ENCODE measurements at regions not wholly inside any gene's neighbourhood (a gene's known extent, or its start where the extent isn't known, plus 50 kb on each side); places are given as distances from the start of the nearest gene placed in this dataset.

DNA sequence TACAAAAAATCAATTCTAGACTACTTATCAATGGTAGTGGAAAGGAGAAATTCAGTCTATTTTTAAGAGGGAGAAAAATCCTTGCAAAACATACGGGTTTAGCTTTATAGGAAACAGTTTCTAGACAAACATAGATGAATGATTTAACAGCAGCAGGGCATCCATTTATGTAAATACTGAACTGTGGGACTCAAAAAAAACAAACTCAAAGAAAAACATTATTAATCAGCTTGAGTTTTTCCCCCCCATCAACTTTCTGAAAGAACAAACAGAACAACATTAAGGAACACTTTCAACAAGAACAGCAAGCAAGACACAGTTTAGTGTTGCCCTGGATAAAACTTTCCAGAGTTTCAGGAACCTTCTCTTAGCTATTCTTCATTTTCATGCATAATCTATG is 147.3 kb upstream of the KCNK2 start:
- no peak for DNase-seq

DNA sequence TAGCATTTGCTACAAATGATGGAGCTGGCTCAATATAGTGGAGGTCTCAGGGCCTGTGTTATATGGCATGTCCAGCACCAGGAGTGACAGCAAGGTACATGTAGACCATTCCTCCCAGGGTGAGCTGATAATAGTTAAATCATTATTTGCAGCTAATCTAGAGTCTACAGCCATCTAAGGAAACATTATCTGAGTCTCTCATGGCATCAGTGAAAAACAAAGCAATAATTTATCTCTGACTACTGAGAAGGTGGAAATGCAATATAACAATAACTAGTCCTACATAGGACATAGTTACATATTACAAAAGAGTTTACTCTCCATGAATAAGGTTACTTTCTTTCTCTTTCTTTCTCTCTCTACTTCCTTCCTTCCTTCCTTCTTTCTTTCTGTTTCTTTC is 143.4 kb upstream of the KCNK2 start:
- DNase-seq: no peak

DNA sequence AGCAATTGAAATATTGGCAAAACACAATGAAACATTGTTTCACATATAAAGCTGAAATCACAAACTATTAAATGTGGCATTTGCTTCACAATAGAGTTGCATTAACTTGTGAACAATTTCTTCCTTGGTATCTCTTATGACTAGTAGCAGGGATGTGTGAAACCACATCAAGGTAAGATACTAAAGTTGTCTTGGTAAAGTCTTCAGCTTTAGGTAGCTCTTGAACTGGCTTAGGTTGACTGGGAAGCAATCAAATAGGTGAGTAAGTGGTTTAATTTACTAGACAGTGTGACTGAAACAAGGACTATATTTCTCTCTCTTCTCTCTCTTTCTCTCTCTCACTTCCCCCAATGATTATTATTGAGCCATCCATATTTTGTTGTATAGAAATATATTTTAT is 141.5 kb upstream of the KCNK2 start:
- DNase-seq: no peak

DNA sequence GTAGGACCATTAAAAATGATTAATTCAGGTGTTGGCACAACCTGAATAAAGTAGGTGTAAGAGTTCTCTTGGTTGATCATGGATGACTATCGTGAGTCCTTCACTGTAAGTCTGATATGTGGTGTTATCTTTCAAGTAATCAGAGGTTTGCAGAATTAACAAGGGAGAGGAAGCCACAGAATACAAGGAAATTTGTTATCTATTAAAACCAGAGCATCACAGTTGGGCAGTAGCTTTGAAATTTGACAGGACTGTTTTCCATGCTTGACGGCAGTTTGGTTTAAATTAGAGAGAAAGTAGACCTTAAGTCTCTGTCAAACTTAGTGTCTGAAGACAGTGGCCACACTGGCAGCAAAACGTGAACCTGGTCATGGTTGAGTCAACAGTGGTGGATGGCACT is 139.5 kb upstream of the KCNK2 start:
- no peak for DNase-seq

DNA sequence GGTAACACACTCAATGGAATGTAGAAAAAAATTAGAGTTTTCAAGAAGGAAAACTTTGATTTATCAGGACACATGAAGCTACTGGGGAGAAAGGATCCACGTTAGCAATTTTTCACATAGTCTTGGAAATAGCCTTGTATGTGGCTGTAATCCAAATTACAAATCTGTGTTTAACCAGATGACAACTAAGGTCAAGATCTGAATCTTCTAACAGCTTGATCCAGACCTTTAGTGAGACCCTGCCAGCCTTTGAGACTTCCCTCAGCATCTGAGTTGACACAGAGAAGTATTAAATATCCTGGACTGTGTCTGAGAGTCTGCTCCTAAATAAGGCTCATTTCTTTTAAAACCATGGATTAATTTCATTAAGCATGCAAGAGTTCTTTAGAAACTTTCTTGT is 135.9 kb upstream of the KCNK2 start:
- no peak for DNase-seq

DNA sequence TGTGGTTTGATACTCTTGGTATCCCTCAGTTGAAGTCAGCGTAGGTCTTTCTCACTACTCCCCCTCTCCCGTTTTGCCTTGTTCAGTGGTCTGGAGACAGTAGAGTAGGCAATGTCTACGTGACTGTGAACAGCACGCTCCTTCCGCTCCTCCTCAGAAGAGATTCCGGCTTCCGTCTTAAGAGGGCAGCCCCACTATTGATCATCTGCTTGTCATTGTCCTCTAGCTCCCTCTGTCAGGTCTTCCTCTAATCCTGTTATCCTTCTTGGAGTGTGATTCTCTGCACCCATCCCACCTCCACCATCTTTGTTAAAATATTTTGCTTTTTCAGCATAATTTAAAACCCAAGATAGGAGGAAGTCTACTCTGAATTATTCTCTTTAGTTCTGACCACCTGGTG is 129.9 kb upstream of the KCNK2 start:
- DNase-seq: no peak

DNA sequence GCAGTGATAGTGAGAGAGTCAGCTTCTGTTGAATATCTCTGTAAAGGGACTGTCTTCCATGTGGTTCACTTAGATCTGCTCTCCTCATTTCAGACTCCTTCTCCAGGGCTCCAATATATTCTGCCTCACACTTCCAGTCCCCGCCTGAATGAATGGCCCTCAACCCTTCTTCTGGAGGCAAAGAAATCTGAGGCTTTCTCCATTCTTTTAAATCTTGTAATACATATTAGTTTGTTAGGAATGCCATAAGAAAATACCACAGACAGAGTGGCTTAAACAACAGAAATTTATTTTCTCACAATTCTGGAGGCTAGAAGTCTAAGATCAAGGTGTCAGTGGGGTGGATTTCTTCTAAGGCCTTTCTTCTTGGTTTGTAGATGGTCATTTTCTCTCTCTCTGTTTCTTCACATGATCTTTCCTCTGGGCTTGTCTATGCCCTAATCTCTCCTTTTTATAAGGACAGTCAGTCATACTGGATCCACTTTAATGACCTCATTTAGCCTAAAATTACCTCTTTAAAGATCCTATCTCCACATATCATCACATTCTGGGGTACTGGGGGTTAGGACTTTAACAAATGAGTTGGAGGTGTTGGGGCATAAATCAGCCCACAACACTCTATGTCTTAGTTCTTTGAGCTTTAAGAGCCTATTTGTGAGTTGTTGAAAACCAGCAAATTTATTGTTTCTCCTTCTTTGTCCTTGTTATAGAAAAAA is 128.5 kb upstream of the KCNK2 start:
- no peak for DNase-seq

DNA sequence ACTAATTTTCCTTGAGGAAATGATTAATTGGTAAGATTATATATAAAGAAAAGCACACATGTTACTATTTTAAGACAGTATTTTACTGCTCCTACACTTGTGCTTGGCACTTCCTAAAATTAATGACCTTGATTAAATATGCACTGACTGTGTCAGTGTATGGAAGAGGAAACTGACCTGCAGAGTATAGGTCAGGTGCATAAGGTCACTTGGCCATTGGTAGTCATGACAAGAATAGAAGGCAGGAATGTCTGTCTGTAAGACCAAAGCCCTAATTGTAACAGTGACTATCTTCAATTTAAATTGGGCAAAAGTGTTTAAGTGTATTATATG is 128.0 kb upstream of the KCNK2 start:
- no peak for DNase-seq

DNA sequence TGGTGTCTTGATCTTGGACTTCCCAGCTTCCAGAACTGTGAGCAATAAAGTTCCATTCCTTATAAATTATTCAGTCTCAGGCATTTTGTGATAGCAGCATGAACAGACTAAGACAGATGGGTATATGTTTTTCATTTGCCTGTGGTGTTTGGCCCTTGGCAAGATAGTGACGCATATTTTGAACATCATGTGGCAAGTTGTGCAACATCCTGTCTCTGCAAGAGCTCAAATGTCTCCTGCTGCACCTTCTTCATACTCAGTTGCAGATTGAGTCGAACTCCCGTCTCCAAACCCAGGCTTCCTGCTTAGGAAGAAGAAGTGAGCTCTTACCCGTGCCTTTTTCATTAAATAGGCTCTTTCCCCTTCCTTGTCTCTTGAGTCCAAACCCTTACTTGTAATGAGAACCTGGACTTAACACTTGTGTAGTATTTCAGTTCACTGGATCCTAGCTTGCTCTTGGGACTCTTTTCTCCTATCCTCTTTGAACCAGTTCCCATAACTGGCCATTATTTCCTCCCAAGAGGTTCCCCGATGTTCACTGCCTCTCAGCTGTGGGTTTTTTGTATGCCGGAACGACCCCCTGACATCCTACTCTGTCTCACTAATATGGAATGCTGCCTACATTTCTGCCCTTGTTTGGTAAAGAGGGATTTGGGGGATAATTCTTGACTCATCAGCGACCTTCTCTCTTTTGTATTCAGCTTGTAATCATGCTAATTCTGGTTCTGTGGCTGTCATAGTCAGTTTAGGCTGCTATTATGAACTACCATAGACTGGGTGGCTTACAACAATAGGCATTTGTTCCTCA is 125.0 kb upstream of the KCNK2 start:
- no peak for DNase-seq

DNA sequence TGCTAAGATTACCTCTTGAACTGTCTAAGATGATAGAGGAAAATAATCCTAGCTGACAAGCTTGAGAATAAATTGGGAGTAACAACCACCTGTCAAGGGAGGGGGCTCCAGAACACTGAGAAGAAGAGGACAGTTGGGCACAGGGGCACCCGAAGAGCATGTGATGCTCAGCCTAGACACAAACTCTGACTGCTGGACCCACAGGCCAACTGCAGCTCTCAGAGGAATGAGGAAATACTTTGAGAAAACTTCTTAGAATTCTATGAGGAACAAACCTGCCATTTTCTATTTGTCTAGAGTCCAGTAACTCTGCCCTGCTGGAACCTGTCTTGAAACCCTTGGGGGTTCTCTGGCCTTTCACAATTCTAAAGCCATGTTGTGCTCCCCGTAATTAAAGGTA is 124.1 kb upstream of the KCNK2 start:
- DNase-seq: no peak

DNA sequence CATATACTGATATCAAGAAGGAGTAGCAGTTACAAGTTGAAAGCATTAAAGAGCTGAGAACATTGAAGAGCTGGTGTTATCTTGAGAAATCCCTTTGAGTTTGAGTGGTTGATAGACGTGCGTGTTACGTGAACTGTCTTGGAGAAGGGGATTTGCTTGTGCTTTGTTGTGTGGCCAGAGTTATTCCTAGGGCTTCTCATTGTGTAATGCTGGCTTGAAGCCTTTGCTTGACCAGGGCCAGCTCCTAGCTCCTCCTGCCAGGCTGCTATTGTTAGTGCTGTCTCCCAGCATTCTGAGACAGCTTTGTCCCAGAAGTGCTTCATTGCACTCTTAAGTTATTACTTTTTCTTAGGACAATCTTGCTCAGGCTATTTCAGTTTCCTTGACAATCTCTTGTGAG is 116.2 kb upstream of the KCNK2 start:
- DNase-seq: no peak

DNA sequence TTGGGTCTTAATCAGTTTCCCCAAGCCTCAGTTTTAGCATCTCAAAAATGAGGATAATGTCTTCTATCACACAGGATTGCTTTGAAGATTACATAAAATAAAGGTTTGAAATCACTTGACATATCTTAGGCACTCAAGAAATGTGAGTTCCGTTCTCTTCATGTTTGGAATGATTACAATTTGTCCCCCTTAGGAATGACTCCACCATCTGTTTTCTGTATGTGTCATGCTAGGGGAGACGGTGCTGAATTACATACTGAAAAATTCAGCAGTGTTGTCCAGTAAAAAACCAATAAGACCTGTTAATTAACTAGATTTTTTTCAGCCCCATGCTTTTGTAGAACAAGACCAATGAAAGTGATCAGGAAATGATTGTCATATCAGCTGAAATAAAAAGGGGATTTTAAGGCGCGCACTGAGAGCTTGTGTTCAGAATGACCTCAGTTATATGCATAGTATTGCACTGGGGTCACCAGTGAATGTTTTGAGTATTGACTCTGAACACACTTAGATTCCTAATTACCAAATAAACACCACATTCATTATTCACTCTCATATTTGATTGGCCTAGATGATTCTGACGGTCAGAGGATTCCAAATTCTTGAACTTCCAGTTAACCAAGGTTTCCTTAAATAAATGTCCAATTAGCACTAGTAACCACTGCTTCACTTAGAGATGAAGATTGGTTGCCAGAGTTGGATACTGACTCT is 114.5 kb upstream of the KCNK2 start:
- no peak for DNase-seq

DNA sequence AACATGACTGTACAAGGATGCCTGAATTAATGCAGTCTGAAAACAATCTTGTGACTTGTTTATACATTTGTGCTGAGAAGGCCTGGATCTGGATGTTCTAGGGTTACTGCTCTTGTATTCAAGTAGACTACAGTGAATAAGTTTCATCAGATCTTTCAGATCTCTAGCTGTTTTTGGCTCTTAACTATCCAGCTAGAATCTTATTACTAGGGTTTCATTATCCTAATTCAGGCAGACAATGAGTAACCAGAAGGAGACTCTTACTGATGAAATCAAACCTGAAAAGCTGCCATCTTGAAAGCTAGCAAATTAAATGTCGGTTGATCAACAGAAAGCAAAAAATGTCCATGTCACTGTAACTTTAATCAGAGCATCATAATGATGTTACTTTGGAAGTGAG is 112.5 kb upstream of the KCNK2 start:
- DNase-seq: no peak

DNA sequence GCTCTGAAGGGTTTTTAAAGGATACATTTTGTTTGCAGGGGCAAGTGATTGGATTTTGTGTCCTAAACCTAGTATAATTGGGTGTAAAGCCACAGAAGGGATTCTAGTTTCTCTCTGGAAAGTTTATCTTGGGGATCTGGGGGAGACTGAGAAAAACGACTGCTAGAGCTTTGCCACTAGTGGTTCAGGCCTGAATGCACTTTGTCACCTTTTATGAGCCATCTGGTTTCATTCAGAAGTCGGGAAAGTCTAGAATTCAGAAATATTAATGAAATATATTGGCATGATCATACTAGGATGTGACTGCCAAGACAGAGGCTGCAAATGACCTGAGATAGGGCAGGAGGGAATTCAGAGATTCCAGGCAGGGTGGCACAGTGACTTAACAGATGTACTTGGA is 111.5 kb upstream of the KCNK2 start:
- no peak for DNase-seq

DNA sequence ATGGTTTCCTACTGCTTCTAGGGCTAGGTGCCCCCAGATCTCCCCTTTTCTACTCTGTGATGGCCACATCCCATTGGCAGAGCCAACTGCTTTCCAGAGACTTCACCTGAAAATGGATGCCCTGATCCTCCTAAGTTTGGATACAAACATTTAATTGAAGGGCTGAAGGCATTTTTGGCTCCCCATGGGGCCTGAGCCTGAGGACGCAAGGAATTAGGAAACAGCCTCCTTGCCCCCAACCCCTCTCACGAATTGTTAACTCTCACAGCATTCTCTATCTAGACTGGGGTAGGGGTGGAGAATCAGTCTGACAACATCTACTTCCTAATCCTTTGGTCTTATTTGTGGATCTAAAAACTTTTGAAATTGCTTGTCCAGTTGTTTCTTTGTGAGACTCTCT is 108.5 kb upstream of the KCNK2 start:
- no peak for DNase-seq

DNA sequence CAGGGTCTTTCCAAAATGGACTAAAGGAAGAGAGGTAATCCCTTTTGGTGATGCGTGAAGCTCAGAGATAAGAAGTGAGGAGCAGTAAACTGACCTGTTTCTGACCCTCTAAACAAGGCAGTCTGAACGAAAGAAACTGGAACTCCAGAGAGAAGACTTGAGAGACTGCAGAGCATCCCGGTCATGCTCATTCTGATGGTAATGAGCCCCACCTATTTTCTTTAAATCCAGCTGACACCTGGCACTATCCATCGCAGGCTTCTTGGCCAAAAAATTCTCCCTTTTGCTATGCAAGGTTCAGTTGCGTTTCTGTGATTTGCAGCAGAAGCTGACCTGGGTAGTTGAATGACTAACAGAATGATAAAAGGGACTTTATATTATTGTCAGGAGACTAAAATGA is 105.9 kb upstream of the KCNK2 start:
- no peak for DNase-seq

DNA sequence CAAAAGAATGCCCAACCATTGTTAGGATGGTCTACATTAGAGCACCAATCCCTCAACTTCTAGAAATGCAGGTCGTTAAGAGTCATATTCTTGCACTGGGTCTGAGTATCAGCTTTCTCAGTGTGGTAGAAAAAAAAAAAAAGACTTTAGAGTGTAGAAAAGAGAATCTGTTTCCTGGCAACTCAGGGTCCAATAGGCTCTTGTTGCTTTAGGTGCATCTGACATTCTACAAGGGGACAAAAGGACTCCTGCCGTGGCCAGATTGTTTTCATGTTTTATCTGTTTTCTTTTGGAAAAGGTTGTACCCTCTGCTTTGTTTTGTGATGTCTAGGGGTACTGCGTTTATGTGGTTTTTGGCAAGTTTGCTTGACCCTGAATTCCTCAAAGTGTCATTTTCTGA is 105.4 kb upstream of the KCNK2 start:
- no peak for DNase-seq

DNA sequence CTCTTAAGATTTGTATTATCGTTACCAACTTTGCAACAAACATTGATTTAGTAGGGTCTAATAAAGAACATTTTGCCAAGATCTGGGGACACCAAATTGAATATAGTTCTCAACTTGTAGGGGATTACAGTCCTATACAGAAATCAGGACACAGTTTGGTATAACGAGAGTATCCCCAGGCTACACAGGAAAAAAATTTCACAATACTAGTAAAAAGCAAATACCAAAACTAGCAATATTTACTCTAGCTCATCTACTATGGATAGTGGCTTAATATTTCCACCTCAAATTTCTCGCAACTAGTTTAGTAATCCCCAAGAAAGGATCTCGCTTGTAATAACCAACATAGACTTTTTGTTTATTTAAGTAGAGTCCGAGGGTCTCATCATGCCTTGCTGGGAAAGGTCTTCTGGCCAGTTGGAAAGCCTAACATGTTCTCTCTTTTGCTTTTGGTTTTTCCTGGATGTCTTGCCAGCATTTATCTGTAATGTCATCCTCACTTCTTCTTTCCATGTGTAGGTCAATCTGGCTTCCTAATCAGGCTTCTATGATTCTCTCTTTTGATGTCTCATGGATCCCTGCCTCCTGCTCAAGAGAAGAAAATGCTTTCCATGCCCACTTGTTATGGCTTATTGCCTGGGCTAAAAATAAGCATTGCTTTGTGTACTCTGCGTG is 104.7 kb upstream of the KCNK2 start:
- DNase-seq: no peak

DNA sequence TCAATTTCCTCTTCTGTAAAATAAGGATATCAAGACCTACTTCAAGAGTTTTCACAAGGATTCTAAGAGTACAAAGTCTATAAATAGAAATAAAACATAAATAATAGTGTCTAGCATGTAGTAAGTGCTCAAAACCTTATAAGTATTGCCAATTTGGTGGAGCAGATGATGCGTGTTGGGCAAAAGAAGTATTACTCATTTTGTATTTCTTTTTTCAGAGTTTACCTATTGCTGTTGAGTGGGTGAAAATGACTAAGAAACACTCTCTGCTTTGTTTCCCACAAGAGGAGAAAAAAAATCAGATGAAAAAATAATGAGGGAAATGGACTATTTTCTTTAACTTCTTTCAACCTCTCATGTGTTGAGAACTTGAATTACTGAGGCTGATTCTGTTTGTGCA is 103.3 kb upstream of the KCNK2 start:
- no peak for DNase-seq

DNA sequence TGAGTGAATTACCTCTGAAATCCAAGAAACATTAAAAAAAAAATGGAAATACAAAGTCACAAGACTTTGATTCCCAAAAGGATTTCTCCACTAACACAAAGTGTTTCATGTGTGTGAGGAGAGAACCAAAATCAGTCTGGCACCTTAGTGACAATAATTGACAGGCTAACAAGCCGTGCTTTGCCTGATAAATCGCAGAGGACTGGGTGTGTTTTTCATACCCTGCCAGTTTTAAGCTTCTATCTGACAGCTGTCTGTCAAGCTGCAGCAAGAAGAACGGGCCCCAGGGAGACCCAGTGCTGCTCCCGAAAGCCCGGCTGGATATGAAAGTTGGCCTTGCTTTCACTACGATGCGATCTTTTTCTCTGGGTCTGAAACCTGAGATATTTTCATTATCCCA is 101.6 kb upstream of the KCNK2 start:
- DNase-seq: no peak

DNA sequence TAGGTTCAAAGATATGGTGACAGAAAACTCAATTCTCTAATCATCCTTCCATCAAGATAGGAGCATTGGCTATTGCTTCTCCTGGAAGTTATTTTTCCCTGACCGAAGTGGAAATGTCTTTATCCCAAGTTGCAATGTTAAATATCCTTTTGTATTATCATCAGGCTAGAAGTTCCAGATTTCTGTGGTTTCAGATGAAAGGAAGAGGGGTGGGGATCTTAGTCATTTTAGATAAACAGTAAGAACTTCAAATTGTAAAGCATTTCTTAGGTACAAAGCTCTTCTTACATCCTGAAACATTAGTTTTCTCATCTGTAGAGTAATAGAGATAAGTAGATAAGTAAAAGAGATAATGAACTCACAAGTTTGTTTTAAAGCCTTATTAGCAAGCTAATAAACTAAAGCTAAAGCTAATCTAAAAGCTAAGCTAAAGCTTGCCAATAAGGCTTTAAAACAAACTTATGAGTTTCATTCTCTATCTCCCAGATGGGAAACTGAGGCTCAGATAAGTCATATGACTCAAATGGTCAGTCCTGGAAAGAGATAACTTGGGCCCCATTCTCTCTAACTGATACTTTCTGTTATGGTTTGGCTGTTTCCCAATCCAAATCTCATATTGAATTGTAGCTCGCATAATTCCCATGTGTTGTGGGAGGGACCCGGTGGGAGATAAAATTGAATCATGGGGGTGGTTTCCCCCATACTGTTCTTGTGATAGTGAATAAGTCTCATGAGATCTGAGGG is 99.2 kb upstream of the KCNK2 start:
- no peak for DNase-seq

DNA sequence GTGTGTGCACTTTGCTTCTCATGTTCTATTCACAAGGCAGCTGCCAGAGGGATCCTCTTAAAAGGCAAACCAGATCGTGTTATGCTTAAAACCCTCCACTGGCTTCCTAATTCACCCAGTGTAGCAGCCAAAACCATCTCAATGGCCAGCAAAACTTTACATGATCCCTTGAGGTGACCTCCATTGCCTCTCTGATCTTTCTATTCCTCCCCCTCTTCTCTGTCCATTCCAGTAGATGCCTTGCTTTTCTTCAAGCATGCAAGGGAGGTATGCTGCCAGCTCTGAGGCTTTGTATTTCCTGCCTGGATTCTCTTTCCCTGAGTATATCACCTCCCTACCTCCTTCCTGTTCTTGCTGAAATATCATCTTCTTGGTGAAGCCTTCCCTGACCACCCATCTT is 93.2 kb upstream of the KCNK2 start:
- no peak for DNase-seq

DNA sequence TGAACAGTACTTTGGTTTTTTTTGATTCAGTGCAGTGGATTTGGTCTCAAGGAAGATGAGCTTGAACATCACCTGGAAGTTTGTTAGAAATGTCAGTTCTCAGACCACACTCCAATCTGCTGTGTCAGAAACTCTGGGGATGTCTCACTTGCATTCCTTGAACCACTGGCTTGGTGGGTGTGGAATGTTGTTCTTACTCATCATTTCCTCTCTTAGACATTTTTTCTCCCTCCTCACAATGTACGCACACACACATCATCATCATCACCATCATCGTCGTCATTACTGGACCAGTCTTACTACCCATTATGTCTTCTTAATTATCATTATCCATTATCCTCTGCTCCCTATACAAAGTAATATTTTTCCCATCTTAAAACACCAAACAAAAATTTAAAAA is 91.9 kb upstream of the KCNK2 start:
- no peak for DNase-seq
